ENCODE measurements at regions not wholly inside any gene's neighbourhood (a gene's known extent, or its start where the extent isn't known, plus 50 kb on each side); places are given as distances from the start of the nearest gene placed in this dataset.

DNA sequence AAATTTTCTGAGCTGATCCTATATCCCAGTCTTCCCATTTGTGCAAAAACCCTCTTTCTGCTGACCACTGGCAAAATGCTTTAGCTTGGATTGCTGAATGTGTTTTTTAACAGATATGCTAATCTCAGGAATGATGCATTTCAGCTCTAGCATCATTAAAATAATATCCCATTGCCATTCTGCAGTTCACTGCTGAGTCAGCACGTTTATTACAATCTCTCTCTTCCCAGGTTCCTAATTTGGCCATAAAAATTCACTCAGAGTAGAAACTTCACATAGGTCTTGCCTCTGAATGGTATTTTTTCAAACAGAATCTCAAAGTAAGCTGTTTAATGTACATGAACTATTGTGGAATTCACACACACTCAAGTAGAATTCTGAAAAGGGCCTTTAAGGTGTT, 509.6 kb upstream of the SUCLG2 start:
- DNase-seq, result no peak
- Mint-ChIP-seq H3K4me1 (ENCODE audit: low read depth, unreplicated experiment) (no peaks in the 10 kb centered on the region), H3K36me3 (ENCODE audit: unreplicated experiment) (no peaks in the 10 kb centered on the region), H3K27ac (ENCODE audit: unreplicated experiment) (no peak overlapping the region), H3K27me3 (ENCODE audit: unreplicated experiment) (no peaks in the 10 kb centered on the region), H3K4me3 (ENCODE audit: unreplicated experiment) (no peak overlapping the region), H3K9me3 (ENCODE audit: unreplicated experiment) (no peaks in the 10 kb centered on the region)
- TF ChIP-seq, protein P1, sequence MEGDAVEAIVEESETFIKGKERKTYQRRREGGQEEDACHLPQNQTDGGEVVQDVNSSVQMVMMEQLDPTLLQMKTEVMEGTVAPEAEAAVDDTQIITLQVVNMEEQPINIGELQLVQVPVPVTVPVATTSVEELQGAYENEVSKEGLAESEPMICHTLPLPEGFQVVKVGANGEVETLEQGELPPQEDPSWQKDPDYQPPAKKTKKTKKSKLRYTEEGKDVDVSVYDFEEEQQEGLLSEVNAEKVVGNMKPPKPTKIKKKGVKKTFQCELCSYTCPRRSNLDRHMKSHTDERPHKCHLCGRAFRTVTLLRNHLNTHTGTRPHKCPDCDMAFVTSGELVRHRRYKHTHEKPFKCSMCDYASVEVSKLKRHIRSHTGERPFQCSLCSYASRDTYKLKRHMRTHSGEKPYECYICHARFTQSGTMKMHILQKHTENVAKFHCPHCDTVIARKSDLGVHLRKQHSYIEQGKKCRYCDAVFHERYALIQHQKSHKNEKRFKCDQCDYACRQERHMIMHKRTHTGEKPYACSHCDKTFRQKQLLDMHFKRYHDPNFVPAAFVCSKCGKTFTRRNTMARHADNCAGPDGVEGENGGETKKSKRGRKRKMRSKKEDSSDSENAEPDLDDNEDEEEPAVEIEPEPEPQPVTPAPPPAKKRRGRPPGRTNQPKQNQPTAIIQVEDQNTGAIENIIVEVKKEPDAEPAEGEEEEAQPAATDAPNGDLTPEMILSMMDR (IDR thresholded peaks at IDR 0.05; ENCODE audit: partially characterized antibody, unreplicated experiment), result no peak

GRCh38 chr3:68163062-68163461, 508.6 kb upstream of the SUCLG2 start:
- TF ChIP-seq, protein P1 (IDR thresholded peaks at IDR 0.05; ENCODE audit: partially characterized antibody, unreplicated experiment), result no peak
- H3K4me3 Mint-ChIP-seq (ENCODE audit: unreplicated experiment), result no peak overlapping the region
- DNase-seq, result no peak
- H3K36me3 Mint-ChIP-seq (ENCODE audit: unreplicated experiment), result no peaks in the 10 kb centered on the region
- H3K4me1 Mint-ChIP-seq (ENCODE audit: low read depth, unreplicated experiment), result no peaks in the 10 kb centered on the region
- no peak overlapping the region for H3K27ac Mint-ChIP-seq (ENCODE audit: unreplicated experiment)
- no peaks in the 10 kb centered on the region for H3K9me3 Mint-ChIP-seq (ENCODE audit: unreplicated experiment)
- H3K27me3 Mint-ChIP-seq (ENCODE audit: unreplicated experiment), result no peaks in the 10 kb centered on the region

GRCh38 chr3:68162644-68163043, 508.2 kb upstream of the SUCLG2 start:
- Mint-ChIP-seq H3K4me3 (ENCODE audit: unreplicated experiment) (no peak overlapping the region), H3K36me3 (ENCODE audit: unreplicated experiment) (no peaks in the 10 kb centered on the region), H3K27ac (ENCODE audit: unreplicated experiment) (no peak overlapping the region), H3K4me1 (ENCODE audit: low read depth, unreplicated experiment) (no peaks in the 10 kb centered on the region), H3K27me3 (ENCODE audit: unreplicated experiment) (no peaks in the 10 kb centered on the region), H3K9me3 (ENCODE audit: unreplicated experiment) (no peaks in the 10 kb centered on the region)
- TF ChIP-seq, protein P1 (IDR thresholded peaks at IDR 0.05; ENCODE audit: partially characterized antibody, unreplicated experiment), result no peak
- DNase-seq, result no peak

DNA sequence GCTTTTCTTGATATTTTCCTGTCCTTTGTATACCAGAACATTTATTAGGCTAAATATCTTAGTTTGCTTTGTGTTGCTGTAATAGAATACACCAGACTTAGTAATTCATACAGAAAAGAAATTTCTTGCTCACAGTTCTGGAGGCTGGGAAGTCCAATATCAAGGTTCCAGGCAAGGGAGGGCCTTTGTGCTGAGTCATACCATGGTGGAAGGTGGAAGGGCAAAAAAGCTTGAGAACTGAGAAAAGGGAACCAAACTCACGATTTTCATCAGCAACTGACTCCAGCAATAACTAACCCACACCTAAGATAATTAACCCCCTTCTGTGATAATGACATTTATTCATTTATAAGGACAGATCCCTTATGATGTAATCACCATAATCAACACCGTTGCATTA, 496.9 kb upstream of the SUCLG2 start:
- H3K9me3 Mint-ChIP-seq (ENCODE audit: unreplicated experiment), result no peaks in the 10 kb centered on the region
- H3K36me3 Mint-ChIP-seq (ENCODE audit: unreplicated experiment), result no peaks in the 10 kb centered on the region
- H3K4me1 Mint-ChIP-seq (ENCODE audit: low read depth, unreplicated experiment), result no peaks in the 10 kb centered on the region
- H3K27me3 Mint-ChIP-seq (ENCODE audit: unreplicated experiment), result no peaks in the 10 kb centered on the region
- no peak overlapping the region for H3K4me3 Mint-ChIP-seq (ENCODE audit: unreplicated experiment)
- H3K27ac Mint-ChIP-seq (ENCODE audit: unreplicated experiment), result no peak overlapping the region
- TF ChIP-seq, protein P1 (IDR thresholded peaks at IDR 0.05; ENCODE audit: partially characterized antibody, unreplicated experiment), result no peak
- DNase-seq, result no peak

- DNase-seq, result no peak
- Mint-ChIP-seq H3K27me3 (ENCODE audit: unreplicated experiment) (no peaks in the 10 kb centered on the region), H3K4me1 (ENCODE audit: low read depth, unreplicated experiment) (no peaks in the 10 kb centered on the region), H3K36me3 (ENCODE audit: unreplicated experiment) (no peaks in the 10 kb centered on the region), H3K4me3 (ENCODE audit: unreplicated experiment) (no peak overlapping the region), H3K27ac (ENCODE audit: unreplicated experiment) (no peak overlapping the region), H3K9me3 (ENCODE audit: unreplicated experiment) (no peaks in the 10 kb centered on the region)
- TF ChIP-seq, protein P1 (IDR thresholded peaks at IDR 0.05; ENCODE audit: partially characterized antibody, unreplicated experiment), result no peak
Measured at GRCh38 chr3:68148447-68148846, 494.0 kb upstream of the SUCLG2 start.
